ENCODE measurements at regions not wholly inside any gene's neighbourhood (a gene's known extent, or its start where the extent isn't known, plus 50 kb on each side); places are given as distances from the start of the nearest gene placed in this dataset.
A peak's percentile ranks its signal among the peaks of the same experiment; 100 is the strongest.

DNA sequence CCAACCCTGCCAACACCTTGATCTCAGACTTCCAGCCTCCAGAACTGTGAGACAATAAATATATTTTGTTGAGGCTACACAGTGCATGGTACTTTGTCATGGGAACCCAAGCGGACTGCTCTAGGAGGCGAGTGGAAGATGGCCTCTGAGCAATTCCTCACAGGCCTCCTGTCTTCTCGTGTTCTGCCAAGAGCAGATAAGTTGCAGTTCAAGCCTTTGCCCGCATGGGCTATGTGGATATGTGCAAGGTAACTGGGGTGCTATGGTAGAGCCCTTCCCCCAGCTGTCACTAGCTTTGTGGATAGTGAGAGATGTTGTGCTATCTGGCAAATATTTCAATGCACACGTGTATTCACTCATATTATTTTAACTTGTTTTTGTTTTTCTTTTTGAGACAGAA lies 156.0 kb upstream of the BCOR start:
- DNase-seq (no peak), ATAC-seq (no peak)
- Histone ChIP-seq H3K9me3 (no peaks in the 10 kb centered on the region), H3K27me3 (peaks cover 0 to 3% (median 0%) of the 10 kb centered on the region in 7 donors), H3K4me3 (no peak overlapping the region), H3K4me1 (no peaks in the 10 kb centered on the region), H3K27ac (no peak overlapping the region), H3K36me3 (no peaks in the 10 kb centered on the region)
- 90 to 95% methylated on average over 5 of the region's 5 CpGs for WGBS, 2 donors
- intact Hi-C loops (cut with DNase I), result loop anchor here in 1 of 10 donors (10.0 kb wide), 1 partner anchor 69 kb away; no protein-coding TSS in a partner anchor
- no peak for TF ChIP-seq CTCF (IDR thresholded peaks at IDR 0.05)

DNA sequence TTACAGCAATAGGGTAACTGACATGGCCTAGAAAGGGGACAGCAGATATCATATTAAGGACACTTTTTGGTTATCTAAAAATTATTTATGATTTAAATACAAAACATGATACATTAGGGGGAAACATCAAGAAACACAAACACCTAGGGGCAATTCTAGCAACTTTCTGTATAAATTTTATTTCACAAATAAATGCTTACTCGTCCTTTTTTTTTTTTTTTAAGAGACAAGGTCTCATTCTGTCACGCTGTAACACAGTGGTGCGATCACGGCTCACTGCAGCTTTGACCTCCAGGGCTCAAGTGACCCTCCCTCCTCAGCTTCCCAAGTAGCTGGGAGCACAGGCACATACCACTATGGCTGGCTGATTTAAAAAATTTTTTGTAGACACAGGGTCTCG lies 151.8 kb upstream of the BCOR start:
- Histone ChIP-seq H3K4me3 (no peak overlapping the region), H3K27me3 (peaks cover 0 to 13% (median 0%) of the 10 kb centered on the region in 7 donors), H3K36me3 (no peaks in the 10 kb centered on the region), H3K27ac (no peak overlapping the region), H3K4me1 (peaks cover 0 to 11% (median 2%) of the 10 kb centered on the region in 9 donors), H3K9me3 (no peaks in the 10 kb centered on the region)
- intact Hi-C loops (cut with DNase I), result loop anchor here in 1 of 10 donors (10.0 kb wide), 1 partner anchor 65 kb away; no protein-coding TSS in a partner anchor
- DNase-seq (no peak), ATAC-seq (no peak)
- WGBS, 2 donors, result 89 to 96% methylated on average over 5 of the region's 5 CpGs
- no peak for TF ChIP-seq CTCF (IDR thresholded peaks at IDR 0.05)

- no peaks in the 10 kb centered on the region for H3K36me3 ChIP-seq
- DNase-seq (peak in 1 of 2 donors; percentile 13), ATAC-seq (peak in 3 of 8 donors; percentile 27 to 46 (median 27))
- WGBS, 2 donors, result 51 to 56% methylated on average over 9 of the region's 9 CpGs
- no peaks in the 10 kb centered on the region for H3K9me3 ChIP-seq
- no peak for TF ChIP-seq CTCF (IDR thresholded peaks at IDR 0.05)
- H3K4me1 ChIP-seq, result peaks cover 0 to 11% (median 2%) of the 10 kb centered on the region in 9 donors
- H3K27me3 ChIP-seq, result peaks cover 0 to 13% (median 0%) of the 10 kb centered on the region in 7 donors
- intact Hi-C loops (cut with DNase I), result loop anchor here in 1 of 10 donors (10.0 kb wide), 1 partner anchor 64 kb away; no protein-coding TSS in a partner anchor
- H3K27ac ChIP-seq, result no peak overlapping the region
- H3K4me3 ChIP-seq, result no peak overlapping the region
Observed at GRCh38 chrX:40248822-40249221, 151.1 kb upstream of the BCOR start.

DNA sequence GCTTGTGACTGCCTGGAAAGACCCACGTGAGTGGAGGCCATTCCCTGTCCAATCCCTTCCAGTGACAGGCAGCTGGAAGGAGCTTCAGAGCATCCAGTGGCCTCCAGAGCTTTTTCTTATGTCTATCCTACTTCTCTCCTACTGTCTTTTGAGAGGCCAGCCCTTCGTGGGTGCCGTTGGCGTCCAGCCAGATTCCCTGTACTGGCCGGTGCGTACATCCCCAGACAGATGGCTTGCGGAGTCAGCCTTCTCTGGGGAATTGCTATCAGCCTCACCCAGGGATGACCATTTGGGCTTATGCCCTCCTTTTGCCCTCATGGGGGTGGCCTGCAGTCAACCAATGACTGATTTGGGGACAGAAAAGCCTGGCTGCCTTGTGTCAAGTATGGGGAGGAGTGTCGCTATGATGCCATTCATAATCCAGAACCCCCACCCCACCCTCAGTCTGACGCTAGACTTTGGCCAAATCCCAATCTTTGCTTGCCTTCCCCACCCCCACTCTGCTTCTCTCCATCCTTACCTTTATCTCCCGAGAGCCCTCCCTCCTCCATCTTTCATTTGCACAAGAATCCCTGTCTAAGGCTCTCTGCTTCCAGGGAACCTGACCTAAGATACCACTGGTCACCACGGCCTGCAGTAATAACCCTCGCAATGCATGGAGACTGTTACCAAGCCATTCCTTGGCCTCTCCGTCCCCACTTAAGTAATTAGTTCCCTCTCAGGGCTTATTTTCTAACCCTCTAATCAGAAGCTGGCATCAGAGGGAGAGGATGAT lies 150.3 kb upstream of the BCOR start:
- 66 to 73% methylated on average over 13 of the region's 13 CpGs for WGBS, 2 donors
- no peak overlapping the region for H3K27ac ChIP-seq
- intact Hi-C loops (cut with DNase I), result loop anchor here in 1 of 10 donors (10.0 kb wide), 1 partner anchor 63 kb away; no protein-coding TSS in a partner anchor
- no peak for TF ChIP-seq CTCF (IDR thresholded peaks at IDR 0.05)
- peaks cover 0 to 13% (median 0%) of the 10 kb centered on the region in 7 donors for H3K27me3 ChIP-seq
- H3K36me3 ChIP-seq, result no peaks in the 10 kb centered on the region
- no peaks in the 10 kb centered on the region for H3K9me3 ChIP-seq
- H3K4me3 ChIP-seq, result no peak overlapping the region
- DNase-seq (no peak), ATAC-seq (no peak)
- H3K4me1 ChIP-seq, result peaks cover 0 to 11% (median 2%) of the 10 kb centered on the region in 9 donors
